Midbrain (tissue), 1 donor: ENCODE measurements at regions not wholly inside any gene's neighbourhood (a gene's known extent, or its start where the extent isn't known, plus 50 kb on each side); places are given as distances from the start of the nearest gene placed in this dataset.

Experiments
- DNase-seq: peaks from one replicate; lab custom pipeline; 2025; lab: John Stamatoyannopoulos, UW

GRCh38 chrX:26032111-26032912 lies 105.8 kb upstream of the MAGEB18 start:
- DNase-seq = no peak

- DNase-seq = no peak
Measured at GRCh38 chrX:26037367-26037766, 100.8 kb upstream of the MAGEB18 start.

GRCh38 chrX:26050099-26050498 lies 88.0 kb upstream of the MAGEB18 start:
- DNase-seq = no peak

- DNase-seq = no peak
Measured at GRCh38 chrX:26070882-26071281, 67.3 kb upstream of the MAGEB18 start.

- DNase-seq = no peak
Measured at GRCh38 chrX:26071618-26072017, 66.5 kb upstream of the MAGEB18 start.

GRCh38 chrX:26083093-26083492 lies 55.0 kb upstream of the MAGEB18 start:
- DNase-seq = no peak
